Mesendoderm (in vitro differentiated cells): ENCODE measurements at regions not wholly inside any gene's neighbourhood (a gene's known extent, or its start where the extent isn't known, plus 50 kb on each side); places are given as distances from the start of the nearest gene placed in this dataset.

Experiments used
- DNase-seq: peaks from one replicate; pipeline ENCODE4 v3.0.0; 2013
- H2AK5ac ChIP-seq: 2 replicates; pipeline ENCODE4 v1.6.1; 2013; ENCODE audit warnings: low read length, inconsistent platforms
- H2BK120ac ChIP-seq: 2 replicates; pipeline ENCODE4 v1.6.1; 2013; ENCODE audit warnings: low read depth, mild to moderate bottlenecking, low read length, moderate library complexity, mixed read lengths
- H2BK15ac ChIP-seq: replicated peaks from 2 replicates; pipeline ENCODE4 v1.6.1; 2013; ENCODE audit warnings: low read depth, mild to moderate bottlenecking, moderate library complexity
- H2BK5ac ChIP-seq: 2 replicates; pipeline ENCODE4 v1.6.1; 2013; ENCODE audit warnings: low read length, inconsistent platforms
- H3K18ac ChIP-seq: 2 replicates; pipeline ENCODE4 v1.6.1; 2013; ENCODE audit warnings: mild to moderate bottlenecking, low read length, mixed read lengths
- H3K23ac ChIP-seq: one replicate; pipeline ENCODE4 v1.6.1; 2013; ENCODE audit warnings: low read length
- H3K27ac ChIP-seq: 2 replicates; pipeline ENCODE4 v1.5.1; 2013; ENCODE audit warnings: low read depth, mild to moderate bottlenecking, inconsistent platforms, low read length, moderate library complexity
- H3K27me3 ChIP-seq: 2 replicates; pipeline ENCODE4 v1.6.1; 2013; ENCODE audit warnings: low read length, control low read depth, mild to moderate bottlenecking, inconsistent platforms; ENCODE audit not compliant: insufficient read depth, poor library complexity
- H3K36me3 ChIP-seq: 2 replicates; pipeline ENCODE4 v1.6.1; 2013; ENCODE audit warnings: low read length, inconsistent platforms; ENCODE audit not compliant: control insufficient read depth, insufficient read depth
- H3K4ac ChIP-seq: one replicate; pipeline ENCODE4 v1.6.1; 2013; ENCODE audit warnings: low read depth, mild to moderate bottlenecking, low read length, moderate library complexity
- H3K4me1 ChIP-seq: 2 replicates; pipeline ENCODE4 v1.6.1; 2013; ENCODE audit warnings: low read depth, low read length, inconsistent platforms; ENCODE audit not compliant: control insufficient read depth
- H3K4me2 ChIP-seq: 2 replicates; pipeline ENCODE4 v1.6.1; 2013; ENCODE audit warnings: low read length
- H3K4me3 ChIP-seq: 2 replicates; pipeline ENCODE4 v1.5.1; 2013; ENCODE audit warnings: mild to moderate bottlenecking, low read length
- H3K56ac ChIP-seq: one replicate; pipeline ENCODE4 v1.6.1; 2013; ENCODE audit warnings: low read length
- H3K79me1 ChIP-seq: 2 replicates; pipeline ENCODE4 v1.6.1; 2013; ENCODE audit warnings: low read length, inconsistent platforms
- H3K79me2 ChIP-seq: 2 replicates; pipeline ENCODE4 v1.6.1; 2013; ENCODE audit warnings: mild to moderate bottlenecking, low read length; ENCODE audit not compliant: control insufficient read depth, insufficient read depth
- H3K9ac ChIP-seq: 2 replicates; pipeline ENCODE4 v1.6.1; 2013; ENCODE audit warnings: low read length, inconsistent platforms
- H4K5ac ChIP-seq: one replicate; pipeline ENCODE4 v1.6.1; 2013; ENCODE audit warnings: low read length
- H4K8ac ChIP-seq: one replicate; pipeline ENCODE4 v1.6.1; 2013; ENCODE audit warnings: low read depth, mild to moderate bottlenecking, control low read depth, low read length, moderate library complexity
- WGBS: extraction: QIAGEN DNeasy Blood & Tissue Kit; methylation state at CpG from one replicate; pipeline ENCODE4 v1.1.7; 2013; ENCODE audit warnings: low lambda C conversion rate, missing lambda C conversion rate; ENCODE audit not compliant: insufficient coverage; ENCODE audit errors: extremely low coverage; 5-methylcytosine and 5-hydroxymethylcytosine counted together

GRCh38 chr2:196372276-196372809 lies 201.0 kb upstream of the STK17B start:
- H3K56ac ChIP-seq: no peak overlapping the region
- H3K4me3 ChIP-seq: no peak overlapping the region
- H3K27ac ChIP-seq: no peak overlapping the region
- H2BK120ac ChIP-seq: no peak overlapping the region
- no peaks in the 10 kb centered on the region for H3K36me3 ChIP-seq
- no peak overlapping the region for H4K5ac ChIP-seq
- H3K27me3 ChIP-seq: no peaks in the 10 kb centered on the region
- H3K9ac ChIP-seq: no peak overlapping the region
- no peak overlapping the region for H2AK5ac ChIP-seq
- H3K23ac ChIP-seq: no peak overlapping the region
- H2BK5ac ChIP-seq: no peak overlapping the region
- no peaks in the 10 kb centered on the region for H3K4me1 ChIP-seq
- H3K18ac ChIP-seq: no peak overlapping the region
- no peak overlapping the region for H3K4ac ChIP-seq
- H4K8ac ChIP-seq: no peak overlapping the region
- no peaks in the 10 kb centered on the region for H3K79me1 ChIP-seq
- no CpG with 5 or more reads among the region's 3 CpGs for WGBS
- DNase-seq: no peak
- H3K79me2 ChIP-seq: no peaks in the 10 kb centered on the region
- H3K4me2 ChIP-seq: no peak overlapping the region
- no peak overlapping the region for H2BK15ac ChIP-seq

- H3K23ac ChIP-seq: no peak overlapping the region
- no peak overlapping the region for H3K27ac ChIP-seq
- no peak overlapping the region for H2BK5ac ChIP-seq
- H2BK120ac ChIP-seq: no peak overlapping the region
- H3K56ac ChIP-seq: no peak overlapping the region
- H4K8ac ChIP-seq: no peak overlapping the region
- H4K5ac ChIP-seq: no peak overlapping the region
- H3K4me2 ChIP-seq: no peak overlapping the region
- no peak overlapping the region for H3K18ac ChIP-seq
- H3K79me2 ChIP-seq: no peaks in the 10 kb centered on the region
- DNase-seq: no peak
- no peak overlapping the region for H3K9ac ChIP-seq
- no peak overlapping the region for H2BK15ac ChIP-seq
- no CpG with 5 or more reads among the region's 6 CpGs for WGBS
- no peaks in the 10 kb centered on the region for H3K36me3 ChIP-seq
- H3K4me3 ChIP-seq: no peak overlapping the region
- H3K4ac ChIP-seq: no peak overlapping the region
- H2AK5ac ChIP-seq: no peak overlapping the region
- no peaks in the 10 kb centered on the region for H3K27me3 ChIP-seq
- no peaks in the 10 kb centered on the region for H3K79me1 ChIP-seq
- H3K4me1 ChIP-seq: no peaks in the 10 kb centered on the region
These were observed 201.7 kb upstream of the STK17B start for GRCh38 chr2:196372811-196373664.

GRCh38 chr2:196376984-196377877 lies 205.9 kb upstream of the STK17B start:
- Histone ChIP-seq H3K4me1 (no peaks in the 10 kb centered on the region), H3K36me3 (no peaks in the 10 kb centered on the region), H2BK120ac (no peak overlapping the region), H3K4me2 (no peak overlapping the region), H4K8ac (no peak overlapping the region), H2BK15ac (no peak overlapping the region), H3K79me2 (no peaks in the 10 kb centered on the region), H3K9ac (no peak overlapping the region), H3K27ac (no peak overlapping the region), H3K4me3 (no peak overlapping the region), H3K56ac (no peak overlapping the region), H3K4ac (no peak overlapping the region), H3K23ac (no peak overlapping the region), H4K5ac (no peak overlapping the region), H3K79me1 (no peaks in the 10 kb centered on the region), H3K27me3 (no peaks in the 10 kb centered on the region), H2BK5ac (no peak overlapping the region), H2AK5ac (no peak overlapping the region), H3K18ac (no peak overlapping the region)
- DNase-seq: no peak
- WGBS: no CpG with 5 or more reads among the region's 8 CpGs

- no CpG with 5 or more reads among the region's 3 CpGs for WGBS
- Histone ChIP-seq H2BK120ac (no peak overlapping the region), H3K36me3 (no peaks in the 10 kb centered on the region), H3K4me3 (no peak overlapping the region), H3K27ac (no peak overlapping the region), H3K4ac (no peak overlapping the region), H3K4me1 (no peaks in the 10 kb centered on the region), H2BK15ac (no peak overlapping the region), H3K27me3 (no peaks in the 10 kb centered on the region), H2BK5ac (no peak overlapping the region), H4K5ac (no peak overlapping the region), H3K79me2 (no peaks in the 10 kb centered on the region), H3K79me1 (no peaks in the 10 kb centered on the region), H3K9ac (no peak overlapping the region), H4K8ac (no peak overlapping the region), H3K23ac (no peak overlapping the region), H3K18ac (no peak overlapping the region), H3K4me2 (no peak overlapping the region), H3K56ac (no peak overlapping the region), H2AK5ac (no peak overlapping the region)
- no peak for DNase-seq
These were observed 208.2 kb upstream of the STK17B start for GRCh38 chr2:196379600-196379999.

- Histone ChIP-seq H2BK120ac (no peak overlapping the region), H2BK5ac (no peak overlapping the region), H3K79me1 (no peaks in the 10 kb centered on the region), H3K23ac (no peak overlapping the region), H3K4me1 (no peaks in the 10 kb centered on the region), H3K18ac (no peak overlapping the region), H3K27me3 (no peaks in the 10 kb centered on the region), H2BK15ac (no peak overlapping the region), H3K4me2 (no peak overlapping the region), H4K8ac (no peak overlapping the region), H2AK5ac (no peak overlapping the region), H3K4me3 (no peak overlapping the region), H3K79me2 (no peaks in the 10 kb centered on the region), H3K56ac (no peak overlapping the region), H4K5ac (no peak overlapping the region), H3K9ac (no peak overlapping the region), H3K27ac (no peak overlapping the region), H3K36me3 (no peaks in the 10 kb centered on the region), H3K4ac (no peak overlapping the region)
- WGBS: no CpG with 5 or more reads among the region's 1 CpG
- DNase-seq: no peak
These were observed 208.7 kb upstream of the STK17B start for GRCh38 chr2:196380098-196380497.
